A172 (cell line): ENCODE measurements at regions not wholly inside any gene's neighbourhood (a gene's known extent, or its start where the extent isn't known, plus 50 kb on each side); places are given as distances from the start of the nearest gene placed in this dataset.
A peak's percentile ranks its signal among the peaks of the same experiment; 100 is the strongest.
"Not testable (repeated sequence)": the region's sequence is repeated elsewhere in the genome, so short reads cannot be mapped to it uniquely, and the experiment has no call there.

Experiments used
- DNase-seq: peaks from one replicate; pipeline ENCODE4 v3.0.0-alpha.2; 2015; ENCODE audit warnings: low spot score

DNA sequence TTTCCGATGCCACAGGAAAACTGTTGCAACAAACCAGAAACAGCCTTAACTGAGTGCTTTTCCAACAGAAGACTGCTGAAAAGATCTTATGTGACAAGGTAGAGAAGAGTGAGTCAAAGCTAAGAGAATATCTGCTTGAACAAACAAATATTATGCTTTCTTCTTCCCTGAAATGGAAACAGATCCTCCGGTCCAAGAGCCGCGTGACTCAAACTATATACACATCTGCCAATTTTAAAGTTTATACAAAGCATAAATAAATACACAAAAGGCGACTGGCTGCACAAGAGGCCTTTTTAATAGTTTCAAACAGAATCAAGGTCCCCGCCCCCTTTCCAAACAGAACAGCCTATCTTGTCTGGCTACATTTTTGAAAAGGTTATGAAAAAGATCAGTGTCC lies 329.7 kb upstream of the F9 start:
- no peak for DNase-seq

DNA sequence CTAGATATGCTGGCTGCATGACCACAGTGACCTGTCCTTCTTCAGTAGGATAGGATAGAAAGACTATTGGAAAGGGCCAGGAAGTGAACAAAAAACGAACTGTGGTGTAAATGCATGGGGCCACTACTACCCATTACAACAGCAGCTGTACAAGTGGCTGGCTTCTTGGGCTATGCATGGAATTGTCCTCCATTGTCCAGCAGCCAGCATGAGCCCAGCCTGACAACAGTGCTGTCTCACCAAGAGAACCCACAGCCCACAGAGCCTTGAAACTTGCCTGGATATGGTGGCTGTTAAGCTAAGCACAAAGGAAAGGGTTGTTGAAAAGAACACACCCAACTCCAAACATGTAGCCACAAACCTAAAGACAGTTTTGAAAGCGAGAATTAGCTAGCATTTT lies 330.2 kb upstream of the F9 start:
- no peak for DNase-seq

DNA sequence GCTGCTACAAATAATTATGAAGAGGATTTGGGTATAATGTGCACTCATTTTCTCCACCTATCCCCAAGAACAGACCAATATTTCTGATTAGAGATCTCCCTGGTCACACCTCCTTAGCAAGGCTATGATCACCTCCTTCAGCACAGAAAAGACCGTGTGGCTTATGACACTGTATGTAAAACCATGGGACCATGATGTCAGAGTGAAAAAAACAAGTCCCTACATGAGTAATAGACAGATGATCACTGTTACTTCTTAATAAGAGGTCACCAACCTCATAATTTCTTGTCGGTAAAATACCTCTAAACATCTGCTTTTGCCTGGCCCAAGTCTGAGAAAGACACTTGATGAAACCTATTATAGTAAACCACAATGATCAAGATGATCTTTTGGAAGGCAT lies 330.6 kb upstream of the F9 start:
- DNase-seq, result no peak

DNA sequence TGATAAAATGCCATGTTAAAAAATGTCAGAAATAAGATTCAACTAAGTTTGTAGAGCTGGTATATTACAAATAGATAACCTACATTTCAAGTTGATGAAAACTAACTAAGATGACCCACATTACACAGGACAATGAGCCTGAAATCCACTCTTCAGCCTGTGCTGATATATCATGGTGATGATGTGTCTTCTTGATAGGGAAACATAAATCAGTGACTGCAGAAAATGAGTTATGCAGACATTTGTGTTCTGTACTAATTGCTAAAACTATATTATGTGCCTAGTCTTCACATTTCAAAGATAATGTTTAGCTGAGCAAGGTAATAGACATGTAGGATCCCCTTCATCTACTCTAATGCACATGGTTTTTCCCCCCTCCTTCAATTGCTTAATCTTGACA lies 331.6 kb upstream of the F9 start:
- no peak for DNase-seq

GRCh38 chrX:139196890-139197289 lies 333.6 kb upstream of the F9 start:
- no peak for DNase-seq

- DNase-seq, result peak; percentile 9
Observed at GRCh38 chrX:139194571-139195280, 335.8 kb upstream of the F9 start.

DNA sequence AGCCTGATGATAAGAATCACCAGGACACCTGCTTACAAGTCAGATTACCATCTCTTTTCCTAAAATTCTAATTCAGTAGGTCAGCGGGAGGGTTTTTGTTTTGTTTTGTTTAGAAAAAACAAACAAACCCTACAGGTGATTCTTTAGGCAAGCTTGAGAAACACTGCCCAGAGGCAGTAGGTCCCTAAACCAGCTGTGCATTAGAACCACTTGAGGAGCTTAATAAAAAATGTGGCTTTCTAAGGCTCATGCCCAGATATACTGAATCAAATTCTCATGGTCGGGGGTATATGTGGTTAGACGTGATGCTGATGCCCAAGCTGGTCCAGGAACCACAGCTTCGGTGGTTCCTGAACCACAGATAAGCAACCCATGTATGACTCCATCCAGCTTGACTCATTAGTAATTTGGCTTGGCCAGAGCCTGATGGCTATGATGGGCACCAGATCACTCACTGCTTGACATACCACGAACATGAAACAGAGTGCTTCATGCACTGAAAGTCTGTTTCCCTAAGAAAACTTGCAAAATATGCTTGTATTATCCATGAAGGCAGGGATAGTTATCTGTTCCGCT lies 338.1 kb upstream of the F9 start:
- no peak for DNase-seq

GRCh38 chrX:139191746-139192385 lies 338.7 kb upstream of the F9 start:
- DNase-seq, result no peak

DNA sequence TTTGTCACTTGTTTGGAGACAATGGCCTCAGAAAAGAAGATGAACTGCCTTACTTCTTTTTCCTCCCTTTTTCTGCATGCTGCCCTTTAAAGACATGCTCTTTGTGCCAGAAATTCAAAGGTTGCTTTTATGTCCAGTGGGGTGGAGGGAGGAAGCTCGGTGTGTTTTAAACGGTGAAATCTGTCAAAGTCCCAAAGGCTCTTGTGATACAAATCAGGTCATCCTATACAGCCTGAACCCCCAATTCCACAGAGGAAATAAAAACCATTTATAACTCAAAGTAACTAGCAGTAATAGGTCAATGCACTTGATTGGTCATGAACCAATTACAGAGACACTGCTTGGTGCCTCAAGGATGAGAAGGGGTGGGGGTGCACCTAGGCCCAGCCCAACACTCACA lies 339.3 kb upstream of the F9 start:
- DNase-seq, result no peak

- DNase-seq, result no peak
Observed at GRCh38 chrX:139187738-139188137, 342.8 kb upstream of the F9 start.

DNA sequence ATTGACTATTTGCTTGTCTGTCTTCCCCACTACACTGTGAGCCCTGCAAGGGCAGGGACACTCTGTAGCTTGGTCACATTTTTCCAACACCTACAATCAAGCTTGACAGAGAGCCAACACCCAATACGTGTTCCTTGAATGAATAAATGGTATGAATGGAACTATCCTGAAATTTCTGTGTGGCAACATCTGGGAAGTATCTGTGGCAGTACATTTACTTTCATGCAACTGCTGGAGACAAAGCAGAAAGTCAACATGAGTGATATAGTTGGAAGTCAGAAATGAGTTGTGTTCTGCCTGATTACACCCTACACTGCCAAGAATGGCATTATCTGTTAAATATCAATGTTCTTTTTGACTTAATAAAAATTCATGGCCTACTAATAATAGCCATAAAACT lies 343.5 kb upstream of the F9 start:
- no peak for DNase-seq

DNA sequence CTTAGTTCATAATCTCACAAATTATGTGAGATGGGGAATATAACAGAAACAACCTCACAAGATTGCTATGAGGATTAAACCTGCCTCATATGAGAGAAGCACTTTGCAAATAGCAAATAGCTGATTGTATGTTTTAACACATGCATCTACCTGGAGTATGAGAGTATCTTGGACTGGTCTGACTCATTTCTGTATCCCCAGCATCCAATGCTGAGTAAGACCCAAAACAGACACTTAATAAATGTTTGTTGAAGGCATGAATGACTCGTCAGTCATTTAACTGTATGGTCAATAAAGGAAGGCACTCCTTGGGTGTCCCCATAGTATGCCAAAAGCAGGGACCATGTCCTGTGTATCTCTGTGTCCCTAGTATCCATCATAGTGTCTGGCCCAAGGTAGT lies 350.9 kb upstream of the F9 start:
- DNase-seq, result no peak

DNA sequence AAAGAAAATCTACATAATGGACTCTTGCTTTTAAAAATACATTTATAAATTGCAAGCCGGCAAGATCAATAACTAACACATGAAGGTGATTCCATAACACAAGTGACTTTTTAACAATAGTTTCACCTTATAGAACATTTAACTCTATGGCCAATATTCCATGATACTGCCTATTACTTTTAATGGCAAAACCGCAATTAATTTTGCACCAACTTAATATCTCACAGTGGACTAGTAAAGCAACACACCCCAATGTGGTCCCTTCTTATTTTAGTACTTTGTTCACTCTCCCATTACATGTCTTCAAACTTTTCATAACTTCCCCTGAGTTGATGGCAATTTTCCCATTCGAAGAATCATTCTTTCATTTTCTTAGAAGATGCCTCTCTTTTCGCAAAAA lies 351.6 kb upstream of the F9 start:
- DNase-seq, result no peak

GRCh38 chrX:139172731-139173130 lies 357.8 kb upstream of the F9 start:
- DNase-seq, result no peak

DNA sequence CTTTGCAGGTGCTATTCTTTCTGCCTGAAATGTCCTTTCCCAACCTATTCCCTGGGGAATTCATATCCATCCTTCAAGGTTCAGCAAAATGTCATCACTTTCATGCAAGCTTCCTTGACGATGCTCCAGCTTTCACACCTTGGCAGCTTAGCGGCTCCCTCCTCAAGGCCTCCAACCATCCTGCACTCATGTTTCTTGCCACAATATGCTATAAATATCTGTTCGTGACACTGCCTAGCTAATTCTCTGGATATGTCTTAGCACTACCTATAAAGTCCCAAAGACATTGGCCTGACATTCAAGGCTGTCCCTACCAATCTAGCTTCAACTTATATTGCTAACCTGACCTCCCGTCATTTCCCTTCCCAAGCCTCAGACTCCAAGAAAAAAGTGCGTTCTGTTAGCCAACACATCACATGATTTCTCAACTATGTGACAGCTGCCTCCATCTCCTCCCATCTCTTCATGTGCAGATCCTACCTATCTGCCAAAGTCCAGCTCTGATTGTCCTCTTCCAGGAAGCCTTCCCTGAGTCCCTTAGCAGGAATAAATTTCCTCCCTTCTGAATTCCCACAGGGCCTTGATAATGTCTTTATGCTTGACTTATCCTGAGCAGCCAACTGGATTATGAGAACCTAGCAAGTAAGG lies 359.9 kb upstream of the F9 start:
- DNase-seq, result no peak

DNA sequence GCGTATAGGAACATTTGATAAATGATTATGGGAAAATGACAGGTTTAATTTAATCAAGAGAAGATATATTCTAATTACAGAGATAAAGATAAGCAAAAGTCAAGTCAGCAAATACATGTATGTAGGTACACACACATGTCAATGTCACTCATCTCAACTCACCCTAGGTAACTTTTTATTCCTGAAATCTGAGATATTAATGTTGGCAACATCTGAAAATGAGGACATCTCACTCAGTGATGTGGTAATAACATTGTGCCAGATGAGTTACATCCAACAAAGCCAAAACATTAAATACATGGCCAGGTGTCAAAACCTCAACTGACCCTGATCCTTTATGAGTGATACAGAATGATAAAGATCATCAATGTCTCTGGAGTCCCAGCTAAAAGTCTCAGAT lies 363.3 kb upstream of the F9 start:
- no peak for DNase-seq

DNA sequence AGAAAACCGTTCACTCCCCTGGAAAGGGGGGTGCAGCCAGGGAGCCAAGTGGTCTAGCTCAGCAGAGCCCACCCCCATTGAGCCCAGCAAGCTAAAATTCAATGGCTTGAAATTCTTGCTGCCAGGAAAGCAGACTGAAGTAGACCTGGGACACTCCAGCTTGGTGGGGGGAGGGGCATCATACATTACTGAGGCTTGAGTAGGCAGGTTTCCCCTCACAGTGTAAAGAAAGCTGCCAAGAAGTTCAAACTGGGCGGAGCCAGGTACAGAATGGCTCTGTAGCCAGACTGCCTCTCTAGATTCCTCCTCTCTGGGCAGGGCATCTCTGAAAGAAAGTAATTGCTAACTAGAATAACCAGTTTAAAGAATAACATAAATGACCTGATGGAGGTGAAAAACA lies 372.3 kb upstream of the F9 start:
- no peak for DNase-seq

- DNase-seq, result no peak
Observed at GRCh38 chrX:139156356-139156755, 374.2 kb upstream of the F9 start.

DNA sequence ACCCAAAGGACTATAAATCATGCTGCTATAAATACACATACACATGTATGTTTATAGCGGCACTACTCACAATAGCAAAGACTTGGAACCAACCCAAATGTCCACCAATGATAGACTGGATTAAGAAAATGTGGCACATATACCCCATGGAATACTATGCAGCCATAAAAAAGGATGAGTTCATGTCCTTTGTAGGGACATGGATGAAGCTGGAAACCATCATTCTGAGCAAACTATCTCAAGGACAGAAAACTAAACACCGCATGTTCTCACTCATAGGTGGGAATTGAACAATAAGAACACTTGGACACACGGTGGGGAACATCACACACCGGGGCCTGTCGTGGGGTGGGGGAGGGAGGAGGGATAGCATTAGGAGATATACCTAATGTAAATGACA lies 383.9 kb upstream of the F9 start:
- not testable (repeated sequence) for DNase-seq

DNA sequence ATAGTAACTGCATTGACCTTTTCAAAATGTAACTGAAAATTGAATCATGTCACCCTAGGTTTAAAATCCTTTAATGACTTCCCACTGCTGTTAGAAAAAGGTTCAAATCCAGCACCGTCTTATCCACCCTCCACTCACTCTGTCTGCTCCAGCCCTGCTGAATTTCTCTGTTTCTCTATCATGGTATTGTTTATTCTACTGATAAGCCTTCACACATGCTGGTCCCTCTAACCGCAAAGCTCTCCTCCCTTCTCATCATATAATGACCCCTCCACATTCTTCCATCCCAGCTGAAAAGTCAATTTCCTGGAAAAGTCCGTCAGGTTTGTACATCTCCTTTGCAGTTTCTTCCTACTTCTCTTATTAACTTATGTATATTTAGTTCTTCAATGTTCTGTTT lies 389.2 kb upstream of the F9 start:
- DNase-seq, result no peak

DNA sequence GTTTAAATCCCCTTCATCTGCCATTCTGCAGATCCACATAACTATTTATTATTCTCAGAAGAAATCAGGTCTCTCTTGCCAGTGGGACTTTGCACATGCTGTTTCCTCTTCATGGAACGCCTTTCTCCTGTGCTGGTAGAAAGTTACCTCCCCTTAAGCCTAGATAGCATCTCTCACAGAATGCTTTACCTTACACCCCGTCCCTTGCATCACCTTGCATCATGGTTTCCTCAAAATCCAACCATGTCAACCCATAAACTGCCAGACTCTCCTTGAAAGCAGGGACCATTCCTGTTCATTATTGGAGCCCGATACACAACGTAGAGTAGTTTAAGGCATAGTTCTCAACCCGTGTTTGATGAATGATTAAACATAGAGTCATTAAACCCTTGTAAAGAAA lies 396.2 kb upstream of the F9 start:
- no peak for DNase-seq

GRCh38 chrX:139126493-139126892 lies 404.0 kb upstream of the F9 start:
- DNase-seq, result peak; percentile 8

GRCh38 chrX:139125916-139126315 lies 404.6 kb upstream of the F9 start:
- DNase-seq, result no peak
